HL-60/S4 (cell line): ENCODE measurements at regions not wholly inside any gene's neighbourhood (a gene's known extent, or its start where the extent isn't known, plus 50 kb on each side); places are given as distances from the start of the nearest gene placed in this dataset.

Experiments used
- in situ Hi-C: fragments of 300-500 bp; cut with MboI; formaldehyde crosslinking; loops from 2 replicates; pipeline ENCODE4 v1.14.3; 2022; ENCODE audit warnings: low sequenced_read_pairs

GRCh38 chr18:39886136-39886535 is 2068.9 kb upstream of the PIK3C3 start:
- in situ Hi-C loops, result no loop called here

GRCh38 chr18:39872651-39873050 is 2082.4 kb upstream of the PIK3C3 start:
- in situ Hi-C loops, result no loop called here

- in situ Hi-C loops, result no loop called here
Measured at GRCh38 chr18:39871961-39872360, 2083.1 kb upstream of the PIK3C3 start.

- in situ Hi-C loops, result no loop called here
Measured at GRCh38 chr18:39870591-39870990, 2084.4 kb upstream of the PIK3C3 start.

GRCh38 chr18:39863916-39864315 is 2091.1 kb upstream of the PIK3C3 start:
- in situ Hi-C loops, result no loop called here

- in situ Hi-C loops, result no loop called here
Measured at GRCh38 chr18:39862341-39862740, 2092.7 kb upstream of the PIK3C3 start.

- in situ Hi-C loops, result no loop called here
Measured at GRCh38 chr18:39854291-39854690, 2100.7 kb upstream of the PIK3C3 start.

- in situ Hi-C loops, result no loop called here
Measured at GRCh38 chr18:39846265-39846664, 2108.8 kb upstream of the PIK3C3 start.

GRCh38 chr18:39845631-39846030 is 2109.4 kb upstream of the PIK3C3 start:
- in situ Hi-C loops, result no loop called here

- in situ Hi-C loops, result no loop called here
Measured at GRCh38 chr18:39845106-39845505, 2109.9 kb upstream of the PIK3C3 start.

- in situ Hi-C loops, result no loop called here
Measured at GRCh38 chr18:39843546-39843945, 2111.5 kb upstream of the PIK3C3 start.

- in situ Hi-C loops, result no loop called here
Measured at GRCh38 chr18:39842366-39842914, 2112.6 kb upstream of the PIK3C3 start.

GRCh38 chr18:39841482-39842365 is 2113.3 kb upstream of the PIK3C3 start:
- in situ Hi-C loops, result no loop called here

GRCh38 chr18:39840856-39841481 is 2114.1 kb upstream of the PIK3C3 start:
- in situ Hi-C loops, result no loop called here

GRCh38 chr18:39840406-39840805 is 2114.6 kb upstream of the PIK3C3 start:
- in situ Hi-C loops, result no loop called here

GRCh38 chr18:39839782-39840181 is 2115.3 kb upstream of the PIK3C3 start:
- in situ Hi-C loops, result no loop called here

GRCh38 chr18:39838831-39839230 is 2116.2 kb upstream of the PIK3C3 start:
- in situ Hi-C loops, result no loop called here

- in situ Hi-C loops, result no loop called here
Measured at GRCh38 chr18:39835303-39836030, 2119.6 kb upstream of the PIK3C3 start.

- in situ Hi-C loops, result no loop called here
Measured at GRCh38 chr18:39834636-39835035, 2120.4 kb upstream of the PIK3C3 start.

GRCh38 chr18:39825485-39826150 is 2129.4 kb upstream of the PIK3C3 start:
- in situ Hi-C loops, result no loop called here

GRCh38 chr18:39806525-39806924 is 2148.5 kb upstream of the PIK3C3 start:
- in situ Hi-C loops, result no loop called here
